Natural killer cell (primary cell): ENCODE measurements at regions not wholly inside any gene's neighbourhood (a gene's known extent, or its start where the extent isn't known, plus 50 kb on each side); places are given as distances from the start of the nearest gene placed in this dataset.

Experiments used
- ATAC-seq, 3 donors: fragments of 150-1000 bp in 2 of 3; fragments of 200-7000 bp in 1 of 3; cut with Tn5 transposase; 1 replicate in 1 of 3; 2 replicates in 2 of 3; pipeline ENCODE4 v1.10.0; 2021; ENCODE audit warnings: mild to moderate bottlenecking in 2 of 3, moderate library complexity in 2 of 3
- DNase-seq, 2 donors: peaks; one replicate each; pipeline versions ENCODE4 v3.0.0 to v3.0.0-alpha.2; 2013 to 2021; ENCODE audit warnings: mixed read lengths in 1 of 2
- H3K27ac ChIP-seq: one replicate; pipeline ENCODE4 v1.5.1; 2013; ENCODE audit warnings: mild to moderate bottlenecking, low read length
- H3K27me3 ChIP-seq: one replicate; pipeline ENCODE4 v1.6.1; 2013; ENCODE audit warnings: low read length; ENCODE audit not compliant: control insufficient read depth, insufficient read depth
- H3K36me3 ChIP-seq: one replicate; pipeline ENCODE4 v1.6.1; 2013; ENCODE audit warnings: low read length; ENCODE audit not compliant: control insufficient read depth, insufficient read depth
- H3K4me1 ChIP-seq: one replicate; pipeline ENCODE4 v1.6.1; 2013; ENCODE audit warnings: low read length; ENCODE audit not compliant: control insufficient read depth, insufficient read depth
- H3K4me3 ChIP-seq: one replicate; pipeline ENCODE4 v1.5.1; 2013; ENCODE audit warnings: low read length
- H3K9me3 ChIP-seq: one replicate; pipeline ENCODE4 v1.6.1; 2013; ENCODE audit warnings: low read length; ENCODE audit not compliant: control insufficient read depth, insufficient read depth
- H3K27ac Mint-ChIP-seq, 2 donors: one replicate each; pipeline ENCODE4 v1.8.0; 2022; ENCODE audit warnings: mild to moderate bottlenecking in 2 of 2, mixed read lengths in 2 of 2, moderate library complexity in 1 of 2
- H3K27me3 Mint-ChIP-seq, 2 donors: one replicate each; pipeline ENCODE4 v1.8.0; 2022; ENCODE audit warnings: low read depth in 2 of 2, mixed read lengths in 2 of 2
- H3K36me3 Mint-ChIP-seq: one replicate; pipeline ENCODE4 v1.8.0; 2022; ENCODE audit warnings: mixed read lengths
- H3K4me1 Mint-ChIP-seq, 2 donors: one replicate each; pipeline ENCODE4 v1.8.0; 2022; ENCODE audit warnings: mixed read lengths in 2 of 2
- H3K4me3 Mint-ChIP-seq: one replicate; pipeline ENCODE4 v1.8.0; 2022; ENCODE audit warnings: mild to moderate bottlenecking, moderate library complexity, mixed read lengths
- H3K9me3 Mint-ChIP-seq, 2 donors: one replicate each; pipeline ENCODE4 v1.8.0; 2022; ENCODE audit warnings: mixed read lengths in 2 of 2
- CTCF ChIP-seq: fragments of 200-600 bp; IDR thresholded peaks from one replicate; pipeline ENCODE4 v1.8.0; 2022; ENCODE audit warnings: antibody characterized with exemption
- WGBS: methylation state at CpG from one replicate; pipeline ENCODE4 v1.1.7; 2013; ENCODE audit warnings: missing lambda C conversion rate; ENCODE audit not compliant: insufficient coverage; 5-methylcytosine and 5-hydroxymethylcytosine counted together
- intact Hi-C: fragments of 100-400 bp; cut with micrococcal nuclease; formaldehyde crosslinking; loops from one replicate; pipeline ENCODE4 v1.14.2; 2022

DNA sequence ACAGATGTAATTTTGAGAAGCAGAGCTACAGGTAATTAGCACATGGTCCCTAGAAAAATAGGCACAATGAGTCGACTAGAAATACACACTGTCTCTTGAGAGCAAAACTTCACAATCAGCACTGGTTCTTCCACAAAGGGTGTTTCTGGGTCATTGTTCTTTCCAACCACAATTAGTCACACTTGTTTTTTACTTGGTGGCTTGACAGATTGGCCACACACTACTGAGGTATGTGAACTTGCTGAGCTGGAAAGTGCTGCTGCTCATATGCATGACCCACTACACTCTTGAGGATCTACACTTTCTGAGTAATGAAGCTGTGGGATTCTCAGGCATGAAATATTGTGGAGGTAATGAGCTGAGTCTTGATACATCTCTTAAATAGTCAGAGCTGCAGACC is 347.7 kb downstream of the BCKDHB start:
- H3K4me1 Mint-ChIP-seq, result peaks cover 58 to 60% of the 10 kb centered on the region in 2 donors
- intact Hi-C loops, result loop anchor here (1.0 kb wide), 1 partner anchor 1298 kb away; the partner anchor contains the start of gene TENT5A

DNA sequence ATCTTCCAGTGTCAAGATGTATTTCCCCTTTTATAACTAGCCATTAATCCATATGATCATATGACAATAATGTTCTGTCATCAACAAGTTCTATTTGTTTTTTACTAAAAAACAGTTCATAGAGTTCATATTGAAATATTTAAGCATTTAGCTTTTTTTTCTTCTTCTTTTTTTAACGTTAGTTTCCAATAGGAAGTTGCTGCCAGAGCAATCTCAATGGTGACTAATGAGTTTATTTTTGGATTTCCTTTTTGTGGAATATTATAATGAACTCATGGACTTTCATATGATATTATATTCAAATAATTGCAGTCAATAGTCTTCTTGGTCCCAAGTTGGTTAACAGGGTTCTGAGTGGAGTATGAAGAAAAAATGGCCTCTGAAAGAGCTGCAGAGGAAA is 343.3 kb downstream of the BCKDHB start:
- no peak for TF ChIP-seq CTCF
- Histone ChIP-seq H3K9me3 (no peaks in the 10 kb centered on the region), H3K27me3 (no peaks in the 10 kb centered on the region), H3K36me3 (no peaks in the 10 kb centered on the region), H3K27ac (no peak overlapping the region), H3K4me1 (peaks cover 13% of the 10 kb centered on the region), H3K4me3 (no peak overlapping the region)
- Mint-ChIP-seq H3K9me3 (peaks cover 6 to 7% of the 10 kb centered on the region in 2 donors), H3K27me3 (no peaks in the 10 kb centered on the region), H3K36me3 (no peaks in the 10 kb centered on the region), H3K27ac (no peak overlapping the region), H3K4me1 (peaks cover 27 to 29% of the 10 kb centered on the region in 2 donors), H3K4me3 (no peak overlapping the region)
- DNase-seq (no peak), ATAC-seq (no peak)
- no CpG with 5 or more reads among the region's 1 CpG for WGBS
- intact Hi-C loops, result no loop called here

More for the DNA sequence above, 347.7 kb downstream of the BCKDHB start:
- H3K27me3 Mint-ChIP-seq, result no peaks in the 10 kb centered on the region
- Histone ChIP-seq H3K36me3 (no peaks in the 10 kb centered on the region), H3K9me3 (no peaks in the 10 kb centered on the region), H3K27ac (peak overlapping the region; percentile 74), H3K4me3 (no peak overlapping the region), H3K4me1 (peaks cover 19% of the 10 kb centered on the region), H3K27me3 (no peaks in the 10 kb centered on the region)
- H3K36me3 Mint-ChIP-seq, result no peaks in the 10 kb centered on the region
- peak overlapping the region; percentile 82 for H3K4me3 Mint-ChIP-seq
- TF ChIP-seq CTCF, result no peak
- peak; percentile 18 to 31 for DNase-seq
- peak; percentile 83 to 93 (median 84) for ATAC-seq
- peaks cover 6 to 7% of the 10 kb centered on the region in 2 donors for H3K9me3 Mint-ChIP-seq
- WGBS, result 39% methylated on average over 1 of the region's 1 CpG
- peak overlapping the region; percentile 86 to 87 for H3K27ac Mint-ChIP-seq

GRCh38 chr6:80446454-80447045 is 340.1 kb downstream of the BCKDHB start:
- no peak overlapping the region for H3K4me3 ChIP-seq
- TF ChIP-seq CTCF, result no peak
- Mint-ChIP-seq H3K4me3 (no peak overlapping the region), H3K27ac (no peak overlapping the region), H3K27me3 (no peaks in the 10 kb centered on the region), H3K4me1 (no peaks in the 10 kb centered on the region), H3K36me3 (no peaks in the 10 kb centered on the region), H3K9me3 (peaks cover 2 to 4% of the 10 kb centered on the region in 2 donors)
- intact Hi-C loops, result no loop called here
- H3K36me3 ChIP-seq, result no peaks in the 10 kb centered on the region
- no peak overlapping the region for H3K27ac ChIP-seq
- WGBS, result 88% methylated on average over 5 of the region's 5 CpGs
- H3K4me1 ChIP-seq, result no peaks in the 10 kb centered on the region
- H3K9me3 ChIP-seq, result no peaks in the 10 kb centered on the region
- DNase-seq (no peak), ATAC-seq (no peak)
- H3K27me3 ChIP-seq, result no peaks in the 10 kb centered on the region

DNA sequence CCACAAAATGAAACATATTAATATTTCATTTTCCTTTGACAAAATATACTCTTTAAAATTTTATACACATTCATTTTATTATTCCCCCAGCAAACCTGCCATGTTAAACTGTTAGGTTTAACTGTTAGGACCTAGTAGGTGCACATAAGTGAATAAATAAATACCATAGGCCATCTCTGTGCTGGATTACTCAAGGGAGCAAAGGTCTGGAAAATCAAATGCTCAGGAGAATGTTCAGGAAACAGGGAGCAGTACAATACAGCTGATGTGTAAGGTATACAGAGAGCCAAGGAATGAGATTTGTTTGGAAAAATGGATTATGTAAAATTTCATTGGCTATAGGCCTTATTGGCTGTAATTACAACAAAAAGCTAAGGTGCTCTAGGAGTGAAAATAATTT is 339.3 kb downstream of the BCKDHB start:
- Mint-ChIP-seq H3K9me3 (peaks cover 2 to 4% of the 10 kb centered on the region in 2 donors), H3K4me3 (no peak overlapping the region), H3K27me3 (no peaks in the 10 kb centered on the region), H3K27ac (no peak overlapping the region), H3K4me1 (no peaks in the 10 kb centered on the region), H3K36me3 (no peaks in the 10 kb centered on the region)
- intact Hi-C loops, result no loop called here
- Histone ChIP-seq H3K4me3 (no peak overlapping the region), H3K27me3 (no peaks in the 10 kb centered on the region), H3K27ac (no peak overlapping the region), H3K36me3 (no peaks in the 10 kb centered on the region), H3K9me3 (no peaks in the 10 kb centered on the region), H3K4me1 (no peaks in the 10 kb centered on the region)
- no peak for TF ChIP-seq CTCF
- ATAC-seq (no peak), DNase-seq (no peak)
